Muscle of back (tissue), 3 donors: ENCODE measurements at regions not wholly inside any gene's neighbourhood (a gene's known extent, or its start where the extent isn't known, plus 50 kb on each side); places are given as distances from the start of the nearest gene placed in this dataset.
A peak's percentile ranks its signal among the peaks of the same experiment; 100 is the strongest.
"Not testable (repeated sequence)": the region's sequence is repeated elsewhere in the genome, so short reads cannot be mapped to it uniquely, and the experiment has no call there.

ENCODE experiments used
- DNase-seq, 3 donors: peaks; one replicate each; pipeline versions ENCODE4 v3.0.0 to v3.0.0-alpha.2; 2013

DNA sequence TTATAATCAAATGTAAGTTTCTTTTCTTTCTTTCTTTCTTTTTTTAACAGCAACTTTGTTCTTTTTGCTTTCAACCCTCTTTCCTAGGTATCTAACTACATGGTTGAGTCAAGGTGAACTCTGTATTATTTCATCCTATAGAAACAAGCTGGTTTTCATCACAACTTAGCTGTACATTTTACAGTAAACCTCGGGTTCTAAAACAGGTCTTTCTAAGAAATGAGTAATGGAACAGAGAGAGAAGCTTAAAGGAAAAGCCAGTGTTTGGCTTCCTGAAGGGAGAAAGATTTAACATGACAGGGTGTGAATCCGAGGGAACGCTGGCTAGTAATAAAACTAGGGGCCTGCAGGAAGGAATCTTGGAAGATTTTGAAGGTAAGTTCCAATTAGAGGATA is 143.4 kb upstream of the ITGB1 start:
- DNase-seq = no peak

- no peak for DNase-seq
Measured at GRCh38 chr10:33100781-33101391, 142.9 kb upstream of the ITGB1 start.

DNA sequence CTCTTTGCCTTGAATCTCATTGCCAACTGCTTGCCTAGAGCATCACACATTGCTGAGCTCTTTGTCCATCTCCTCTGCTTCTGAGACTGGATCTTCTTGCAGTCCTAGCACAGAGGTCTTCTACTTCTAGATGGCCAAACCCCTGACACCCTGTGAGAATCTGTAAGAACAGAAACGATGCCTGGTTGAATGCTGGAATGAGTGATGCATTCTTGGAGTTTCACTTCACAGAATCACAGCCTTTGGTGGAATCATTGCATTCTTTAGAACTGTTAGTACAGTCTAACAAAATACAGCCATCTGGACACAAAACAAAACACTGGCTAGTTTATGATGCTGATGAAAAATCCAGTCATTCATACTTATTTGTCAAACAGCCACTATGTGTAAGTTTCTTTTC is 141.7 kb upstream of the ITGB1 start:
- peak in 1 of 3 donors; percentile 43 for DNase-seq

- DNase-seq = no peak
Measured at GRCh38 chr10:33098951-33099663, 141.1 kb upstream of the ITGB1 start.

DNA sequence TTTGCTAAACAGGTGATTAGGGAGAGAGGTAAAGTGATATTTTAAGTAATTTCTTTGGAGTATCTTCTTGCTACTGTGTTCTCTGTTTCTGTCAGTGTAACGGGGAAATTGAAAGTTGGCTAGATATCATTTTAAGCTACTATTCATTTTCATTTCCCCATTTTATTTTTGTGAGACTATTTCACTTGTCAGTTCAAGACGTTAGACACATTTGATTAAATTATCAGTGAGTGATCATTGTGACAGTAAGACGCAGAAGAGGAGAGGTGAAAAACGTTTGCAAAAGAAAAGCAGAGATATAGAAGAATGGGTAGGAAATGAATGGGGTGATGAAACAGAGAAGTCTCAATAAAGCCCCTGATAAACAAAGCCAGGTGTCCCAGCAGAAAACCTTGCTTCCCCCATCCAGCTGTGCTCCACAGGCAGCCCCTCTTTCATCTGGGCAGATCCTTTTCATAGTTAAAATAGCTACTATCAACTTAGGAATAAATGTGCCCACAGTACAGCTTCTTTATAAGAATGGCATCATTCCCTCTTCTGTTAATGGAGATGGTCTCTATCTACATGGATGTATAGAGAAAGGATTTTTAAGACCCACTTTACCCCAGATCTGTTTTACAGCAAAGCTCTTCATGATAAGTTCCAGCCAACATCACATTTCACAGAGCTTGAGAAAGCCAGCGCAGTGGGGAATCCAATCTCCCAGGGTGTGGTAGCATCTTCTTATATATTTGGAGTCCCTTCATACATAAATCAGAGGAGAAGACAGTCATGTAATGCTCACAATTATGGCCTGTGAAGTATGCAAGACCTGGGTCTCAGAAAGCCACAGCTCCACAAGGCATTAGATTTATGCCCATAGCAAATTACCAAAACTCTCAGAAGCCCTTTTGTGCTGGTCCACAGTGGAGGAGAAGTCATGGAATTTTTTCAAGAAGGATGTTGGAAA is 138.1 kb upstream of the ITGB1 start:
- no peak for DNase-seq

DNA sequence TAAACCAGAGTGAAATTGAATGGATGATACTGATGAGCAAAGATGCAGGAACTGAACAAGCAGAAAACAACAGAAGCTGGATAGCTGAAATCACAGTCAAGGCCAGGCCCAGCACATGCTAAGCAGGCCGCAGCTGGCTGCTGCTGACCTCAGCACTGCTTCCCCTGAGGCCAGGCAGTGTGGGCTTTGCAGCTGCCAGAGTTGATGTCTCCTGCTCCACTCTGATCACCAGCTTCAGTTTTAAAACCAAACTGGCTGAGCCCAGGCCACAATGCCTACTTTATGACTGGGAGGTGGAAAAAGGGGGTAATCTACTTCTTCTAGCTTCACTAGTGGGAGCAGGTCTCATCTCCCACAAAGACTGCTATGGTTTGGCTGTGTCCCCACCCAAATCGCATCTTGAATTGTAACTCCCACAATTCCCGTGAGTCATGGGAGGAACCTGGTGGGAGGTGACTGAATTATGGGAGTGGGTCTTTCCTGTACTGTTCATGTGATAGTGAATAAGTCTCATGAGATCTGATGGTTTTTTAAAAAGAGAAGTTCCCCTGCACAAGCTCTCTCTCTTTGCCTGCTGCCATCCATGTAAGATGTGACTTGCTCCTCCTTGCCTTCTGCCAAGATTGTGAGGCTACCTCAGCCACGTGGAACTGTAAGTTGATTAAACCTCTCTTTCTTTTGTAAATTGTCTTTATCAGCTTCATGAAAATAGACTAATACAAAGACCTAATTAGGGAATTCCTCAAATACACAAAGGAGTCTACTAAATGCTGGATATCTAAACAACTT is 136.4 kb upstream of the ITGB1 start:
- peak in 1 of 3 donors; percentile 55 for DNase-seq

DNA sequence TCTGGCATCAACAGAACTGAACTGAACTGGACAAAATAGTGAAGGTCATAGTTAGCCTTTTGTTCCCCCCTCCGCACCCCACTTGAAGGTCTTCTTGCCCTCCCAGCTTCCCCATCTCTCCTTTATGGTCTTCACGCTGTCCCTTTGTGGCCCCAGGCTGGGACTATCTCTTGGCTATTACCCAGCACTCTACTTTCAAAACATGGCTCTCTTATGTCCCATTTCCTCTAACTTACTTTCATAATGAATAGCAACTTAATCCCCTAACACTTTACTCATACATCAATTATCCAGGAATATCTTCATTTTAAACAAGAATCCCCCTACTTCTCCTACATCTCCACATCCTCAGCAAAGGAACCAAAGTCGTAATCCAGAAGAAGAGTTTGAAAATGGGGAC is 135.3 kb upstream of the ITGB1 start:
- no peak for DNase-seq

- DNase-seq = peak in 1 of 3 donors; percentile 40
Measured at GRCh38 chr10:33092596-33092995, 134.6 kb upstream of the ITGB1 start.

DNA sequence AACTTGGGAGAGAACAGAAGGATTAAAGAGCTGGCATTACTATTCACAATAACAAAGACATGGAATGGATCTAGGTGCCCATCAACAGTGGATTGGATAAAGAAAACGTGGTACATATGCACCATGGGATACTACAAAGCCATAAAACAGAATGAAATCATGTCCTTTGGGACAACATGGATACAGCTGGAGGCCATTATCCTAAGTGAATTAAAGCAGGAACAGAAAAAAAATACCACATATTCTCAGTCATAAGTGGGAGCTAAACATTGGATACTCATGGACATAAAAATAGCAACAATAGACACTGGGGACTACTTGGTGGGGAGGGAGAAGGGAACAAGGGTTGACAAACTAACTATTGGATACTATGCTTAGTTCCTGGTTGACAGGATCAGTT is 133.2 kb upstream of the ITGB1 start:
- DNase-seq = peak in 1 of 3 donors; percentile 26

GRCh38 chr10:33088990-33089389 is 131.0 kb upstream of the ITGB1 start:
- DNase-seq = no peak

DNA sequence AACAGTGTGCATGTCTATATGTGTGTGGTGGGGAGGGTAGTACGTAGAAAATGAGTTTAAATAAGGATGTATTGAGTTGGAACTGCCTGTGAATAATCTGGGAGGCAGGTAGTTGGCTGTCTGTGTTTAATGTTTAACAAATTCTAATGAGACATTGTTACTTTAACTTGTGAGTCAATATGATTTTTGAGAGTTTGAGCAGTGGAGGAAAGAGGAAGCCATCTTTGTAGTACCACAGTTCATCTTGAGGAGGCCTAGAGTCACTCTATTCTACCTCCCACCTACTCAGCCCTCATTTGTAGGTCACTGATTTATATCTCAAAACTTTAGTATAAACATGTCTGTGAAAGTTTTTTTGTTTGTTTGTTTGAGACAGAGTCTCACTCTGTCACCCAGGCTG is 129.9 kb upstream of the ITGB1 start:
- DNase-seq = no peak

DNA sequence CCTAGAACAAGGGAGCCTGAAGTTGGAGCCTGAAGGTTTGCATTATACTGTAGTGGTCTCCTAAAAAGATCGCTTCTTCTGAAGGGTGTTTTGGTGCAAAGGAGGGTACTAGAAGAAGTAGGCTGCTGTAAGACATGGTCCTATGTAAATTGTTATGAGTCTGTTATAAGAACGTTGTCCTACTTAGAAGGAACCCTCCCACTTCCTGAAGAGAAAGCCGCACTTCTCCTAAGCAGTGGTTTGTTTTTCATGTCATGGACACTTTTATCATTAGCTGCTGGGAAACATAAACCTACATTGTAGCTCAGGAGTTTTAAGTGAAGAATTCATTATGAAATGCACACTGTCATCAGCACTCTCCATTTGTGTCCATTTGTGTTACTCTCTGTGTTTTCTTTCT is 129.1 kb upstream of the ITGB1 start:
- DNase-seq = no peak

- DNase-seq = no peak
Measured at GRCh38 chr10:33086100-33086499, 128.1 kb upstream of the ITGB1 start.

GRCh38 chr10:33085313-33085833 is 127.3 kb upstream of the ITGB1 start:
- no peak for DNase-seq

DNA sequence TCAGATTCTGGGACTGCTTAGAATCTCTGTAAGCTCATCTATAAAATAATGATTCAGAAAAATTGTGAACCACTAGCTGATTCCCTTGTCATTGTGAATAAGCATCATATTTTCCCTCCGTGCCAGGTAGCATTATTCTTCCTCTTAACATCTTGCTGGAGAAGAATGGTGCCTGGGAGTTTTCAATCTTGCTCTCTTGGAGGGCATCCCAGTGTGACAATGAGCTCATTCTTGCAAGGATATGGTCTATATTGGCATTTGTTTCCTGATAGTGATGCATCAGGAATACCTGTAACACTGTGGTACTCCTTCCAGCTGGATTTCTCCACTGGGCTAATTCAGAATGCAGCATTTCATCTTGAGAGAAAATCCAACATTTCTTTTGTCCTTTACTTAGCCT is 126.4 kb upstream of the ITGB1 start:
- DNase-seq = no peak

DNA sequence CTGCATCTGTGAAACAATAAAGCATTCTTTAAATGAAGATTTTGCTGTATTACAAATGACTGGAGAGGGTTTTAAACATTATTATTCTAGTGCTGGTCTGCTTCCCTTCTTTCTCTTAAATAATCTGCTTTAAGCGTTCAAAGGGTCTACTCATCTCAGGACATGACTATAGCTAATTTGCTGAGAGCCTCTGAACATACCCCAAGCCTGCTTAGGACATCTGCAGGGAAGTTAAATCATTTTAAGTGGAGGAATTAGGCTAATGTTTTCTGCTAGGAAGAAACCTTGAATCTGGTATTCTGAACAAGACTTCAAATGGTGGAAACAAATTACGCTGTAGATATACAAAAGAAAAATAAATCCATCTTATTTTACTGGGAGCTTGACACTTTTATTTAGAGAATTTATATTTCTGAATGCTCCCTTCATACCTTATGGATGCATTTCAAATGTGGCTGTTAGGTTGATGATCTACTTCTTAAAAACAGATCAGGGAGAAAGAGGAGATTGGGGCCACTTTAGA is 124.4 kb upstream of the ITGB1 start:
- no peak for DNase-seq

DNA sequence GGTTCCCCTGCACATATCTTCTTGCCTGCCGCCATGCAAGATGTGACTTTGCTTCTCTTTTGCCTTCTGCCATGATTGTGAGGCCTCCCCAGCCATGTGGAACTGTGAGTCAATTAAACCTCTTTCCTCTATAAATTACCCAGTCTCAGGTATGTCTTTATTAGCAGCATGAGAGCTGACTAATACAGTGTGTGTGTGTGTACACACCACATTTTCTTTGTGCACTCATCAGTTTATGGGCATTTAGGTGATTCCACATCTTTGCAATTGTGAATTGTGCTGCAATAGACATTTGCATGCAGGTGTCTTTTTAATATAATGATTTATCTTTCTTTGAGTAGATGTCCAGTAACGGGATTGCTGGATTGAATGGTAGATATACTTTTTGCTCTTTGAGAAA is 122.4 kb upstream of the ITGB1 start:
- DNase-seq = not testable (repeated sequence)

DNA sequence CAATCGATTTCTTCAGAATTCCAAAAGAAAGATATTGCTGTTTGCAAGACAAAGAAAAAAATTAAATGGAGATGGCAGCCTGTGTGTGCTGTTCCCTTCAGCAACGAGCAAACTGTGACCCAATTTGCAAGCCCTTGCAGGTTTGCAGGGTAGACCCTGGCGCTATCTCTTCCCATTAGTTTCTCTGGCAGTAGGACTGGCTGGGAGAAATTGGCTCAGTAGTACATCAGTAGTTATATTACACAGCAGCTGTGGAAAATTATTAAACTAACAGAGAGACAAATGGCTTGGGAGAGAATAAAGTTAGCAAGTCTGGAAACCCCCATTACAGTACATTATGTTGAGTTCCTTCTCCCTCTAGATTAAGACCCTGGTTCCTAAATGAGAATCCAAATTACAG is 116.4 kb upstream of the ITGB1 start:
- DNase-seq = no peak

DNA sequence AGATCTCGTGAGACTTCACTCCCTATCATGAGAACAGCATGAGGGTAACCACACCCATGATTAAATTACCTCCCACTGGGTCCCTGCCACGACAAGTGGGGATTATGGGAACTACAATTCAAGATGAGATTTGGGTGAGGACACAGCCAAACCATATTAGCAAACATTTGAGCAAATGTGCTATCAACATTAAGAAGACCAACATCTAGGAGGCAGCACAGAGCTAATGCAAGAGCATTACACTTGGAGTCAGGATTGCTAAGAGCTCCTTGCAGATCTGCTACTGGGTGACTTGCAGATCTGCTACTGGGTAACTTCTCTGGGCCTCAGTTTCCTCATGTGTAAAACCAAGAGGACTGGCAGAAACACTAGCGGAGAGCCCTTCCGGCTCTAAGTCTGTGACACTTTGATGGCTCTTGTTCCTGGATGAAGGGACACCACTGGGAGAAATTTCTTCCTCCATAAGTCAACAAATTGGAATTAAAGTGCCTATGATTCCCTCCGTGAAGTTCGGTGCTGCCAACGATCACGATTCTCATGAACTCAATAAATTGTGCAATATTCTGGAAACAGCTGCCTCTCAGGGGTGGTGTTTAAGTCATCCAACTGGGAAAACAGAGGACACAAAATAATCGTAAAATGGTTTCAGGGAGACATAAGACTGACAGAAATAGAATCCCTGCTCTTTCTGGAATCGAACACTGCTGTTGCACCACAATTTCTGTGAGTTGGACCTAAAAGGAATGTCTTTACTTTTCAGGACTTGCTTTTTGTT is 115.8 kb upstream of the ITGB1 start:
- DNase-seq = peak in 2 of 3 donors; percentile 30 to 77

- DNase-seq = no peak
Measured at GRCh38 chr10:33071857-33072256, 113.8 kb upstream of the ITGB1 start.

- DNase-seq = no peak
Measured at GRCh38 chr10:33070101-33070500, 112.1 kb upstream of the ITGB1 start.
